Spleen (tissue), 11 donors: ENCODE measurements at regions not wholly inside any gene's neighbourhood (a gene's known extent, or its start where the extent isn't known, plus 50 kb on each side); places are given as distances from the start of the nearest gene placed in this dataset.

Source experiments
- DNase-seq: peaks from one replicate; pipeline ENCODE4 v3.0.0-alpha.2; 2020
- H3K27ac ChIP-seq, 8 donors: fragments of 200-600 bp; sonication (generic) in 7 of 8; 1 replicate in 4 of 8; 2 replicates in 4 of 8; pipeline versions ENCODE4 v1.5.0 to v1.8.0; 2016 to 2021; ENCODE audit warnings: inconsistent platforms in 4 of 8, mild to moderate bottlenecking in 4 of 8, moderate library complexity in 1 of 8
- H3K27me3 ChIP-seq, 7 donors: fragments of 200-600 bp; sonication (generic) in 6 of 7; replicated peaks in 1 of 7; 1 replicate in 4 of 7; 2 replicates in 3 of 7; pipeline versions ENCODE4 v1.5.0 to v1.8.0; 2016 to 2021; ENCODE audit warnings: inconsistent platforms in 3 of 7, mild to moderate bottlenecking in 1 of 7
- H3K36me3 ChIP-seq, 6 donors: fragments of 200-600 bp; sonication (generic) in 5 of 6; 1 replicate in 4 of 6; 2 replicates in 2 of 6; pipeline versions ENCODE4 v1.5.0 to v1.8.0; 2016 to 2021; ENCODE audit warnings: inconsistent platforms in 2 of 6
- H3K4me1 ChIP-seq, 6 donors: fragments of 200-600 bp; sonication (generic) in 5 of 6; 1 replicate in 3 of 6; 2 replicates in 3 of 6; pipeline versions ENCODE4 v1.5.0 to v1.8.0; 2016 to 2021; ENCODE audit warnings: inconsistent platforms in 3 of 6
- H3K4me3 ChIP-seq, 8 donors: fragments of 200-600 bp; sonication (generic) in 7 of 8; 1 replicate in 4 of 8; 2 replicates in 4 of 8; pipeline versions ENCODE4 v1.5.0 to v1.8.0; 2016 to 2021; ENCODE audit warnings: inconsistent platforms in 4 of 8, mild to moderate bottlenecking in 4 of 8, moderate library complexity in 2 of 8
- H3K9me3 ChIP-seq, 8 donors: fragments of 200-600 bp; sonication (generic) in 7 of 8; 1 replicate in 4 of 8; 2 replicates in 4 of 8; pipeline versions ENCODE4 v1.5.0 to v1.8.0; 2016 to 2021; ENCODE audit warnings: inconsistent platforms in 4 of 8
- POLR2A ChIP-seq, 3 donors: fragments of 450-650 bp; IDR thresholded peaks; one replicate each; pipeline ENCODE4 v1.5.1; 2017; ENCODE audit warnings: antibody characterized with exemption in 3 of 3, mild to moderate bottlenecking in 1 of 3
- POLR2AphosphoS5 ChIP-seq, 3 donors: sonication (generic); formaldehyde crosslinking; IDR thresholded peaks; one replicate each; pipeline ENCODE4 v1.5.1; 2017; ENCODE audit warnings: antibody characterized with exemption in 3 of 3
- WGBS, 5 donors: extraction: QIAGEN DNeasy Blood & Tissue Kit in 3 of 5; methylation state at CpG; one replicate each; pipeline versions ENCODE4 v1.1.5 to v1.1.7; 2013 to 2018; 5-methylcytosine and 5-hydroxymethylcytosine counted together
- intact Hi-C: fragments of 100-400 bp; cut with DNase I; formaldehyde crosslinking; loops from one replicate; pipeline ENCODE4 v1.15.0; 2023; ENCODE audit warnings: low total_unique reads
- TF ChIP-seq, protein P1 (sequence below), 11 experiments: fragments of 200-600 bp in 7 of 11; fragments of 450-650 bp in 4 of 11; sonication (generic) in 4 of 11; IDR thresholded peaks in 8 of 11; conservative IDR thresholded peaks in 3 of 11; 1 replicate in 7 of 11; 2 replicates in 4 of 11; pipeline versions ENCODE4 v1.4.0 to v1.8.0; 2016 to 2021; ENCODE audit warnings: antibody characterized with exemption in 11 of 11, inconsistent platforms in 4 of 11, mild to moderate bottlenecking in 1 of 11
- donor health status: healthy with polysubstance abuse.
- donor health status: DM: no; HTN: no; CAD: no; lungs with moderate emphysema.
- donor health status: DM: no; HTN: no; CAD: no.
- donor health status: Bipolar disorder and iron deficiency.
- donor health status: healthy.
- donor health status: DM: no; HTN: no; CAD: no.
- donor health status: DM: yes; HTN: yes; CAD: no.

DNA sequence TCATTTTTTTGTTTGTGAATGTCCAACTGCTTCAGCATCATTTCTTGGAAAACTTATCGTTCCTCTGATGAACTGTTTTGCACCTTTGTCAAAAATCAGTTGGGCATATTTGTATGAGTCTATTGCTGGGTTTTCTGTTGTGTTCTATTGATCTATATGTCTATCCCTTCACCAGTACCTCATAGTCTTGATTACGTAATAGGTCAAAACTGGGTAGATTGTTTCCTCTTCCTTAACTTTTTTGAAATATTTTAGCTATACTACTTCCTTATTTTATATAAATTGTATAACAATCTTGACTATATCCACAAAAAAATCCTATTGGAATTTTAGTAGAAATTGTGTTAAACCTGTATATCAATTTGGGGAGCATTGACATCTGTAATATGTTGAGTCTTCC lies 104.1 kb upstream of the PALS2 start:
- H3K9me3 ChIP-seq: no peaks in the 10 kb centered on the region
- no peak overlapping the region for H3K27ac ChIP-seq
- H3K27me3 ChIP-seq: no peaks in the 10 kb centered on the region
- H3K4me1 ChIP-seq: no peaks in the 10 kb centered on the region
- intact Hi-C loops: no loop called here
- WGBS, 5 donors: 81 to 93% (median 90%) methylated on average over 2 of the region's 2 CpGs
- H3K36me3 ChIP-seq: no peaks in the 10 kb centered on the region
- DNase-seq: no peak
- H3K4me3 ChIP-seq: no peak overlapping the region
- no peak for TF ChIP-seq POLR2A (IDR thresholded peaks at IDR 0.05)
- TF ChIP-seq POLR2AphosphoS5 (IDR thresholded peaks at IDR 0.05): no peak
- TF ChIP-seq, protein P1, sequence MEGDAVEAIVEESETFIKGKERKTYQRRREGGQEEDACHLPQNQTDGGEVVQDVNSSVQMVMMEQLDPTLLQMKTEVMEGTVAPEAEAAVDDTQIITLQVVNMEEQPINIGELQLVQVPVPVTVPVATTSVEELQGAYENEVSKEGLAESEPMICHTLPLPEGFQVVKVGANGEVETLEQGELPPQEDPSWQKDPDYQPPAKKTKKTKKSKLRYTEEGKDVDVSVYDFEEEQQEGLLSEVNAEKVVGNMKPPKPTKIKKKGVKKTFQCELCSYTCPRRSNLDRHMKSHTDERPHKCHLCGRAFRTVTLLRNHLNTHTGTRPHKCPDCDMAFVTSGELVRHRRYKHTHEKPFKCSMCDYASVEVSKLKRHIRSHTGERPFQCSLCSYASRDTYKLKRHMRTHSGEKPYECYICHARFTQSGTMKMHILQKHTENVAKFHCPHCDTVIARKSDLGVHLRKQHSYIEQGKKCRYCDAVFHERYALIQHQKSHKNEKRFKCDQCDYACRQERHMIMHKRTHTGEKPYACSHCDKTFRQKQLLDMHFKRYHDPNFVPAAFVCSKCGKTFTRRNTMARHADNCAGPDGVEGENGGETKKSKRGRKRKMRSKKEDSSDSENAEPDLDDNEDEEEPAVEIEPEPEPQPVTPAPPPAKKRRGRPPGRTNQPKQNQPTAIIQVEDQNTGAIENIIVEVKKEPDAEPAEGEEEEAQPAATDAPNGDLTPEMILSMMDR (IDR thresholded peaks at IDR 0.05 in 8 of 11, conservative IDR thresholded peaks at IDR 0.05 in 3 of 11): no peak

DNA sequence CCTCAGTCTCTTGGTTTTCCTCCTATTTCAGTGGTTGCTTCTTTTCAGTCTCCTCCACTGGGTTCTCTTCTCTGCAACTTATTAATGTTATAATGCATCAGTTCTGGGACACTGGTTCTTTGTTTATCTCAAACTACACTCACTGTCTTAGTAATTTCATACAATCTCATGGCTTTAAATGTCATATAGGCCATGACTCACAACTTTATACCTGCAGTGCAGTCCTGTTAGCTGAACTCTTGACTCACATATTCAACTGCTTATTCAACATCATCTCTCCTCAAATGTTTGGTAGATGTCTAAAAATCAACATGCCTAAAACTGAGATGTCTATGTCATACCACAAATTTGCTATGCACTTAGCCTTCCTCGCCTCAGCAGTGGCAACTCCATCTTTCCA lies 101.2 kb upstream of the PALS2 start:
- Histone ChIP-seq H3K4me1 (no peaks in the 10 kb centered on the region), H3K27ac (no peak overlapping the region), H3K4me3 (no peak overlapping the region), H3K36me3 (no peaks in the 10 kb centered on the region), H3K9me3 (no peaks in the 10 kb centered on the region), H3K27me3 (no peaks in the 10 kb centered on the region)
- WGBS, 5 donors: 83 to 95% (median 93%) methylated on average over 1 of the region's 1 CpG
- intact Hi-C loops: no loop called here
- no peak for DNase-seq
- TF ChIP-seq, protein P1 (IDR thresholded peaks at IDR 0.05 in 8 of 11, conservative IDR thresholded peaks at IDR 0.05 in 3 of 11): no peak
- TF ChIP-seq POLR2AphosphoS5 (IDR thresholded peaks at IDR 0.05) (no peak), POLR2A (IDR thresholded peaks at IDR 0.05) (no peak)

DNA sequence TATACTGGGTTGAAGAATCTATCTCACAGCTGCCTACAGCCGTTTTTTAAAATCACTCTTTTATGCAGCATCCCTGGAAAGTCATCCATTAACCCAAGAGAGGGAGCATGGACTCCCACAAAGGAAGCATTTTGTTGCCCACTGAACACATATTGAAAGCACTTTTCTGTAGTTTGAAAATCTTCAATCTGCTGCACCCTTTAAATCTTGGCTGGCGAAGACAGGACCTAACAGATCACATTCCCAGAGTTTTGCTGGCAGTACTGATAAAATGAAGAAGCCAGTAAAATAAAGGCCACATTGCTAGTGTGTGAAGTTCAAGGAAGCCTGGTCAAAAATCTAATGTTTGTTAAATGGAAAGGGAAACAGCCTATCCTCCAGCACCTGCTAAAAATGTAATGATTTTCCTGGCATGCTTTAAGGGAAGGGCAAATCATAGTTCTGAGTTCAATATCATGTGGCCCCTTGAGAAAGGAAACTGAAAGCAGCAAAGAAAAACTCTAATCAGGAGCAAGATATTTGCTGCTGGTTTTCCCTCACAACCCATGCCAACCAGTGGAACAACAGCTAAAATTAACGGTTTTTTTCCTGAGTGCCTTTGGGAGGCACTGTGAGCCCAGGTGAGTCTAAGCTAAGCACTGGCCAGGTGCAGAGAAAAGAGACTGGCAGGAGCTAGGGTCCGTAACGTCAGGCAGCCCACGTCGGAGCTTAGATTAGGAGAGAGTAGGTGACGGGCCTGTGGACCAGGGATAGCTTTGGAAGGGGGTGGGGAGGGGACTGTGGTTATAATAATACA lies 97.9 kb upstream of the PALS2 start:
- Histone ChIP-seq H3K36me3 (no peaks in the 10 kb centered on the region), H3K4me1 (no peaks in the 10 kb centered on the region), H3K9me3 (no peaks in the 10 kb centered on the region), H3K27me3 (peaks cover 0 to 1% (median 0%) of the 10 kb centered on the region in 7 donors), H3K27ac (no peak overlapping the region), H3K4me3 (no peak overlapping the region)
- intact Hi-C loops: no loop called here
- WGBS, 5 donors: 72 to 83% (median 80%) methylated on average over 8 of the region's 8 CpGs
- TF ChIP-seq POLR2A (IDR thresholded peaks at IDR 0.05): no peak
- TF ChIP-seq, protein P1 (IDR thresholded peaks at IDR 0.05 in 8 of 11, conservative IDR thresholded peaks at IDR 0.05 in 3 of 11): no peak
- no peak for TF ChIP-seq POLR2AphosphoS5 (IDR thresholded peaks at IDR 0.05)
- DNase-seq: no peak

DNA sequence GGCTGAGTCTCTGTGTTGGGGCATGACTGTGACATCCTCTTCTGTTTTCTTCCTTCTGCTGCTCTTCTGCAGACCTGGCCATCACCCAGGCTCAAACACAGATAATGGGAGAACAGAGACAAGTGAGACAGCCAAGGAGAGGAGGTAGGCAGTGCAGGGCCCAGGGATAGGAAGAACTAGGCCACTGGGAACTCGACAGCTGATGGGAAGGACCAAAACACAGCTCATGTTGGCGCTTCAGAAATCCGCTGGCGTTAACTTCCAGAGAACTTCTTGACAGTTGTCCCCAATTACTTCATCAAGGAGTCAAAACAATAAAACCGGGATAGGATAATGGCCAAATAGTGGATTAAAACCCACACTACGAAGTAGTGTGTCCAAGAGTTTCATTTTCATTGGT lies 97.0 kb upstream of the PALS2 start:
- 84 to 91% (median 88%) methylated on average over 6 of the region's 6 CpGs for WGBS, 5 donors
- no peaks in the 10 kb centered on the region for H3K9me3 ChIP-seq
- H3K27me3 ChIP-seq: peaks cover 0 to 6% (median 0%) of the 10 kb centered on the region in 7 donors
- DNase-seq: no peak
- intact Hi-C loops: no loop called here
- no peak overlapping the region for H3K4me3 ChIP-seq
- no peaks in the 10 kb centered on the region for H3K36me3 ChIP-seq
- TF ChIP-seq POLR2AphosphoS5 (IDR thresholded peaks at IDR 0.05) (no peak), POLR2A (IDR thresholded peaks at IDR 0.05) (no peak)
- TF ChIP-seq, protein P1 (IDR thresholded peaks at IDR 0.05 in 8 of 11, conservative IDR thresholded peaks at IDR 0.05 in 3 of 11): no peak
- H3K27ac ChIP-seq: no peak overlapping the region
- H3K4me1 ChIP-seq: no peaks in the 10 kb centered on the region
